Fibroblast of villous mesenchyme (primary cell): ENCODE measurements at regions not wholly inside any gene's neighbourhood (a gene's known extent, or its start where the extent isn't known, plus 50 kb on each side); places are given as distances from the start of the nearest gene placed in this dataset.

ENCODE experiments used
- DNase-seq: peaks from one replicate; pipeline ENCODE4 v3.0.0-alpha.2; 2010; ENCODE audit warnings: low read depth
- H3K4me3 ChIP-seq: 2 replicates; pipeline ENCODE4 v1.5.1; 2011; ENCODE audit warnings: low read depth, mild to moderate bottlenecking, low read length
- CTCF ChIP-seq: IDR thresholded peaks from 2 replicates; pipeline ENCODE4 v1.5.1; 2012; ENCODE audit warnings: low read depth, mild to moderate bottlenecking, low read length; ENCODE audit not compliant: insufficient read depth

GRCh38 chr15:39176030-39176429 lies 404.8 kb upstream of the THBS1 start:
- TF ChIP-seq CTCF, result no peak
- DNase-seq, result no peak
- no peak overlapping the region for H3K4me3 ChIP-seq

DNA sequence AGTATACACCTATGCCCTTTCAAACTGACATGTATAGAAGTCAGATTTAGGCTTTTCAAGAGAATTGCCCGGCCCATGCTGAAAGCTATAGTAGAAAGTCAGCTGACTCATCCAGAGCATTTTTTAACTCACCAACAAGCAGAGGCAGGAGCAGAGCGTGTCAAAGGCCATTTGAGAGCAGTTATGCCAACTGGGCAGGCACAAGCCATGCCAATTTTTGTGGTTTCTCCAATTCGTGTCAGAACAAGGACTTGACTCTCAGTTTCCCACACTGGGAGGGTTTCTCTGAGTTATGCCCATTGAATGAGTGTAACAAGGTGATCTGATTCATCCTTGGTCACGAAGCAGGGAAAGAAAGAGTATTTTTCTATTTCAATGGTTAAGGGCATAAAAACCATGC lies 403.3 kb upstream of the THBS1 start:
- H3K4me3 ChIP-seq, result no peak overlapping the region
- TF ChIP-seq CTCF, result no peak
- DNase-seq, result no peak

GRCh38 chr15:39180030-39180429 lies 400.8 kb upstream of the THBS1 start:
- no peak for TF ChIP-seq CTCF
- DNase-seq, result no peak
- H3K4me3 ChIP-seq, result no peak overlapping the region

DNA sequence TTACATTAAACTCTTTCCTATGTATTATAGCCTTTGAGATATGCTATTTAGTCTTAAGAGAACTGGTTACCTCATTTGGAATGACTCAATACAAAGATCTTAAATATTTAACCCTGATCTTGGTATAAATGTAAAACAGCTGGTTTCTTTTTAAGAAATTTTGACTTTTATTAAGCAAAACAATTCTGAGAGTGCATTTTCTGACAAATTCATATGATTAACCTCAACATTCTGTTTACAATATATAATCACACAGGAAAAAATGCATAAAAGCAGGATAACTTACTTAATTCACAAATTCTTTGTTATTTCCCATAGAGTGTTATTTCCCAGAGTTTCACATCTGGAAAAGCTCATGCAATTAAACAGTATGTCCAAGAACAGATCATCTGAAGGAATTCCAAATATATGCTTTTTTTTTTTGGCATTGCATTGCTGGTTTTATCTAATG lies 400.4 kb upstream of the THBS1 start:
- H3K4me3 ChIP-seq, result no peak overlapping the region
- DNase-seq, result peak; percentile 93
- no peak for TF ChIP-seq CTCF

- no peak overlapping the region for H3K4me3 ChIP-seq
- peak; percentile 30 for DNase-seq
- no peak for TF ChIP-seq CTCF
These were observed 399.7 kb upstream of the THBS1 start for GRCh38 chr15:39181056-39181747.

DNA sequence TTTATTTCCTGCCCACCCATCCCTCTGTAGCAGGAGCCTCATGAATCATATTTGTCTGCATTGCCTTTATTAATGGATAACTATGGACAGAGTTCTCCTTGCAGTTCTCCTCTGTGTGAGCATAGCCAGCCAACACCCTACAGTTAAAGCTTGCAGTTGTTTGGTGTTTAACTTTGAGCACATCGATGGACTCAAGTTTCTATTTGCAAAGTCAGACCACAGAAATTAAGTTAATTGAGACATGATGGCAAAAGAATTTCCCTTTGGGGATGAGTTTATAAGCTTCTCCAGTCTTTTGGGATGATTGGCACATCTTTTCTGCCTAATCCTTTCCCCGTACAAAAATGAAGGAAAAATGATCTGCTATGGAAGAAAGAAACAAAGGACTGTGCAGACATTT lies 398.9 kb upstream of the THBS1 start:
- TF ChIP-seq CTCF, result no peak
- H3K4me3 ChIP-seq, result no peak overlapping the region
- DNase-seq, result peak; percentile 42
